ENCODE measurements at regions not wholly inside any gene's neighbourhood (a gene's known extent, or its start where the extent isn't known, plus 50 kb on each side); places are given as distances from the start of the nearest gene placed in this dataset.

GRCh38 chr1:191588905-191589304 is 569.4 kb upstream of the RGS18 start:
- Histone ChIP-seq H3K9me3 (ENCODE audit: control insufficient read depth in 2 of 3, insufficient read depth in 1 of 3, low read length in 3 of 3) (no peaks in the 10 kb centered on the region), H3K36me3 (ENCODE audit: control insufficient read depth in 2 of 3, insufficient read depth in 3 of 3, low read length in 3 of 3) (no peaks in the 10 kb centered on the region), H3K4me1 (ENCODE audit: control insufficient read depth in 2 of 3, insufficient read depth in 2 of 3, low read depth in 1 of 3, low read length in 3 of 3) (no peaks in the 10 kb centered on the region), H3K27me3 (ENCODE audit: control insufficient read depth, insufficient read depth, low read length) (no peaks in the 10 kb centered on the region), H3K27ac (ENCODE audit: low read depth in 2 of 2, low read length in 2 of 2) (no peak overlapping the region), H3K9ac (ENCODE audit: low read length in 3 of 3) (no peak overlapping the region), H3K4me3 (ENCODE audit: low read length in 3 of 3) (no peak overlapping the region)
- FAIRE-seq (no peak), DNase-seq (no peak)
- TF ChIP-seq CTCF (IDR thresholded peaks at IDR 0.05; ENCODE audit: borderline replicate concordance, extremely low read depth, insufficient read depth): no peak
- intact Hi-C loops (cut with DNase I): no loop called here

- TF ChIP-seq CTCF (IDR thresholded peaks at IDR 0.05; ENCODE audit: borderline replicate concordance, extremely low read depth, insufficient read depth): no peak
- Histone ChIP-seq H3K4me3 (ENCODE audit: low read length in 3 of 3) (no peak overlapping the region), H3K36me3 (ENCODE audit: control insufficient read depth in 2 of 3, insufficient read depth in 3 of 3, low read length in 3 of 3) (no peaks in the 10 kb centered on the region), H3K9me3 (ENCODE audit: control insufficient read depth in 2 of 3, insufficient read depth in 1 of 3, low read length in 3 of 3) (no peaks in the 10 kb centered on the region), H3K27me3 (ENCODE audit: control insufficient read depth, insufficient read depth, low read length) (no peaks in the 10 kb centered on the region), H3K9ac (ENCODE audit: low read length in 3 of 3) (no peak overlapping the region), H3K4me1 (ENCODE audit: control insufficient read depth in 2 of 3, insufficient read depth in 2 of 3, low read depth in 1 of 3, low read length in 3 of 3) (no peaks in the 10 kb centered on the region), H3K27ac (ENCODE audit: low read depth in 2 of 2, low read length in 2 of 2) (no peak overlapping the region)
- FAIRE-seq (no peak), DNase-seq (no peak)
- intact Hi-C loops (cut with DNase I): no loop called here
Measured at GRCh38 chr1:191589536-191589935, 568.7 kb upstream of the RGS18 start.

- no peak for DNase-seq
- Histone ChIP-seq H3K36me3 (ENCODE audit: control insufficient read depth in 2 of 3, insufficient read depth in 3 of 3, low read length in 3 of 3) (no peaks in the 10 kb centered on the region), H3K27ac (ENCODE audit: low read depth in 2 of 2, low read length in 2 of 2) (no peak overlapping the region), H3K4me3 (ENCODE audit: low read length in 3 of 3) (no peak overlapping the region), H3K27me3 (ENCODE audit: control insufficient read depth, insufficient read depth, low read length) (no peaks in the 10 kb centered on the region), H3K9ac (ENCODE audit: low read length in 3 of 3) (no peak overlapping the region), H3K4me1 (ENCODE audit: control insufficient read depth in 2 of 3, insufficient read depth in 2 of 3, low read depth in 1 of 3, low read length in 3 of 3) (no peaks in the 10 kb centered on the region), H3K9me3 (ENCODE audit: control insufficient read depth in 2 of 3, insufficient read depth in 1 of 3, low read length in 3 of 3) (no peaks in the 10 kb centered on the region)
- intact Hi-C loops (cut with DNase I): no loop called here
- FAIRE-seq: no peak
- TF ChIP-seq CTCF (IDR thresholded peaks at IDR 0.05; ENCODE audit: borderline replicate concordance, extremely low read depth, insufficient read depth): no peak
Measured at GRCh38 chr1:191590578-191590977, 567.7 kb upstream of the RGS18 start.

GRCh38 chr1:191592039-191592438 is 566.2 kb upstream of the RGS18 start:
- H3K9ac ChIP-seq (ENCODE audit: low read length in 3 of 3): no peak overlapping the region
- intact Hi-C loops (cut with DNase I): no loop called here
- H3K9me3 ChIP-seq (ENCODE audit: control insufficient read depth in 2 of 3, insufficient read depth in 1 of 3, low read length in 3 of 3): no peaks in the 10 kb centered on the region
- no peaks in the 10 kb centered on the region for H3K36me3 ChIP-seq (ENCODE audit: control insufficient read depth in 2 of 3, insufficient read depth in 3 of 3, low read length in 3 of 3)
- no peak overlapping the region for H3K4me3 ChIP-seq (ENCODE audit: low read length in 3 of 3)
- no peaks in the 10 kb centered on the region for H3K27me3 ChIP-seq (ENCODE audit: control insufficient read depth, insufficient read depth, low read length)
- FAIRE-seq (no peak), DNase-seq (no peak)
- H3K27ac ChIP-seq (ENCODE audit: low read depth in 2 of 2, low read length in 2 of 2): no peak overlapping the region
- H3K4me1 ChIP-seq (ENCODE audit: control insufficient read depth in 2 of 3, insufficient read depth in 2 of 3, low read depth in 1 of 3, low read length in 3 of 3): no peaks in the 10 kb centered on the region
- no peak for TF ChIP-seq CTCF (IDR thresholded peaks at IDR 0.05; ENCODE audit: borderline replicate concordance, extremely low read depth, insufficient read depth)

Measured in kidney (tissue), 13 donors.